GM06990 (cell line): ENCODE measurements at regions not wholly inside any gene's neighbourhood (a gene's known extent, or its start where the extent isn't known, plus 50 kb on each side); places are given as distances from the start of the nearest gene placed in this dataset.

Source experiments
- DNase-seq: peaks from one replicate; pipeline ENCODE4 v3.0.0-alpha.2; 2011; ENCODE audit not compliant: insufficient read length; ENCODE audit errors: extremely low read depth
- H3K27me3 ChIP-seq: replicated peaks from 2 replicates; pipeline ENCODE4 v1.6.0; 2011; ENCODE audit warnings: low read length; ENCODE audit not compliant: control insufficient read depth, insufficient read depth
- H3K36me3 ChIP-seq: 2 replicates; pipeline ENCODE4 v1.5.1; 2011; ENCODE audit warnings: low read length; ENCODE audit not compliant: control insufficient read depth, insufficient read depth
- H3K4me3 ChIP-seq: replicated peaks from 2 replicates; pipeline ENCODE4 v1.5.1; 2011; ENCODE audit warnings: low read depth, mild to moderate bottlenecking, control low read depth, low read length
- CTCF ChIP-seq: IDR thresholded peaks from 2 replicates; pipeline ENCODE4 v1.5.1; 2011; ENCODE audit warnings: low read length, control low read depth, mild to moderate bottlenecking, inconsistent platforms; ENCODE audit not compliant: insufficient read depth, poor library complexity, severe bottlenecking

- no peak overlapping the region for H3K4me3 ChIP-seq
- TF ChIP-seq CTCF, result no peak
- H3K27me3 ChIP-seq, result no peaks in the 10 kb centered on the region
- H3K36me3 ChIP-seq, result no peaks in the 10 kb centered on the region
- DNase-seq, result no peak
These were observed 245.4 kb upstream of the TUT7 start for GRCh38 chr9:86599561-86599960.

GRCh38 chr9:86598411-86599239, 244.4 kb upstream of the TUT7 start:
- Histone ChIP-seq H3K4me3 (no peak overlapping the region), H3K27me3 (no peaks in the 10 kb centered on the region), H3K36me3 (no peaks in the 10 kb centered on the region)
- DNase-seq, result no peak
- no peak for TF ChIP-seq CTCF

- H3K4me3 ChIP-seq, result no peak overlapping the region
- H3K36me3 ChIP-seq, result no peaks in the 10 kb centered on the region
- no peak for DNase-seq
- TF ChIP-seq CTCF, result no peak
- H3K27me3 ChIP-seq, result no peaks in the 10 kb centered on the region; the same call in 1 of the 2 replicates
These were observed 240.5 kb upstream of the TUT7 start for GRCh38 chr9:86594724-86595123.

GRCh38 chr9:86591472-86591871, 237.3 kb upstream of the TUT7 start:
- no peak for TF ChIP-seq CTCF
- Histone ChIP-seq H3K27me3 (no peaks in the 10 kb centered on the region; the same call in 1 of the 2 replicates), H3K4me3 (no peak overlapping the region), H3K36me3 (no peaks in the 10 kb centered on the region)
- DNase-seq, result no peak

GRCh38 chr9:86589730-86590129, 235.5 kb upstream of the TUT7 start:
- H3K36me3 ChIP-seq, result no peaks in the 10 kb centered on the region
- no peak overlapping the region for H3K4me3 ChIP-seq
- no peak for TF ChIP-seq CTCF
- no peak for DNase-seq
- no peaks in the 10 kb centered on the region; the same call in 1 of the 2 replicates for H3K27me3 ChIP-seq
